ENCODE measurements at regions not wholly inside any gene's neighbourhood (a gene's known extent, or its start where the extent isn't known, plus 50 kb on each side); places are given as distances from the start of the nearest gene placed in this dataset.

- no peak overlapping the region for H4K8ac ChIP-seq (ENCODE audit: low read length)
- no peak overlapping the region for H3K14ac ChIP-seq (ENCODE audit: low read length in 2 of 2)
- no peak for DNase-seq
- no peak overlapping the region for H3K4me3 ChIP-seq (ENCODE audit: insufficient read depth in 1 of 2, low read depth in 1 of 2, low read length in 2 of 2)
- H3K4me2 ChIP-seq (ENCODE audit: low read length, poor library complexity, severe bottlenecking), result no peak overlapping the region
- H2AK5ac ChIP-seq (ENCODE audit: low read length, severe bottlenecking), result peak overlapping the region; percentile 61
- 73% methylated on average over 16 of the region's 16 CpGs for WGBS
- H3K27ac ChIP-seq (ENCODE audit: low read length, poor library complexity, severe bottlenecking), result no peak overlapping the region
- peaks cover 0 to 5% of the 10 kb centered on the region in 2 experiments for H3K27me3 ChIP-seq (ENCODE audit: control insufficient read depth in 1 of 2, insufficient read depth in 1 of 2, low read length in 2 of 2)
- peak overlapping the region in 1 of 2 experiments; percentile 14 for H2BK12ac ChIP-seq (ENCODE audit: low read length in 2 of 2)
- H2BK120ac ChIP-seq (ENCODE audit: low read depth, low read length), result no peak overlapping the region
- H2BK5ac ChIP-seq (ENCODE audit: low read depth, low read length, poor library complexity, severe bottlenecking), result no peak overlapping the region
- no peaks in the 10 kb centered on the region for H3K36me3 ChIP-seq (ENCODE audit: control insufficient read depth in 1 of 2, insufficient read depth in 2 of 2, low read depth in 1 of 2, low read length in 2 of 2)
- no peak overlapping the region for H2BK15ac ChIP-seq (ENCODE audit: low read depth, poor library complexity, severe bottlenecking)
- H3K79me1 ChIP-seq (replicated peaks; ENCODE audit: low read length, poor library complexity, severe bottlenecking), result no peaks in the 10 kb centered on the region
- H3K23ac ChIP-seq (ENCODE audit: low read length in 2 of 2), result no peak overlapping the region
- no peak overlapping the region for H4K91ac ChIP-seq (ENCODE audit: low read length)
- H3K18ac ChIP-seq (ENCODE audit: low read depth in 1 of 2, low read length in 2 of 2), result peak overlapping the region in 1 of 2 experiments; percentile 34
- no peak overlapping the region for H3K9ac ChIP-seq (ENCODE audit: low read length)
- H3K9me3 ChIP-seq (ENCODE audit: control insufficient read depth, low read length), result no peaks in the 10 kb centered on the region
- H3K4ac ChIP-seq (ENCODE audit: low read depth in 1 of 2, low read length in 2 of 2), result peak overlapping the region in 1 of 2 experiments; percentile 20
- no peak overlapping the region for H2AFZ ChIP-seq (ENCODE audit: low read depth, low read length)
- peaks cover 4% of the 10 kb centered on the region for H3K4me1 ChIP-seq (ENCODE audit: control insufficient read depth, insufficient read depth, low read depth, low read length)
These were observed 282.8 kb downstream of the MN1 start for GRCh38 chr22:27518531-27519340.

- peaks cover 2% of the 10 kb centered on the region for H3K4me1 ChIP-seq (ENCODE audit: control insufficient read depth, insufficient read depth, low read depth, low read length)
- DNase-seq, result no peak
- WGBS, result 94% methylated on average over 4 of the region's 5 CpGs
- no peak overlapping the region for H3K9ac ChIP-seq (ENCODE audit: low read length)
- no peak overlapping the region for H3K14ac ChIP-seq (ENCODE audit: low read length in 2 of 2)
- H2AFZ ChIP-seq (ENCODE audit: low read depth, low read length), result no peak overlapping the region
- no peak overlapping the region for H2BK12ac ChIP-seq (ENCODE audit: low read length in 2 of 2)
- no peak overlapping the region for H4K8ac ChIP-seq (ENCODE audit: low read length)
- no peak overlapping the region for H2BK15ac ChIP-seq (ENCODE audit: low read depth, poor library complexity, severe bottlenecking)
- no peaks in the 10 kb centered on the region for H3K9me3 ChIP-seq (ENCODE audit: control insufficient read depth, low read length)
- no peak overlapping the region for H3K27ac ChIP-seq (ENCODE audit: low read length, poor library complexity, severe bottlenecking)
- H3K36me3 ChIP-seq (ENCODE audit: control insufficient read depth in 1 of 2, insufficient read depth in 2 of 2, low read depth in 1 of 2, low read length in 2 of 2), result no peaks in the 10 kb centered on the region
- H3K4me2 ChIP-seq (ENCODE audit: low read length, poor library complexity, severe bottlenecking), result no peak overlapping the region
- H3K18ac ChIP-seq (ENCODE audit: low read depth in 1 of 2, low read length in 2 of 2), result no peak overlapping the region
- no peak overlapping the region for H4K91ac ChIP-seq (ENCODE audit: low read length)
- H3K4me3 ChIP-seq (ENCODE audit: insufficient read depth in 1 of 2, low read depth in 1 of 2, low read length in 2 of 2), result no peak overlapping the region
- H3K4ac ChIP-seq (ENCODE audit: low read depth in 1 of 2, low read length in 2 of 2), result no peak overlapping the region
- H2BK120ac ChIP-seq (ENCODE audit: low read depth, low read length), result no peak overlapping the region
- H2AK5ac ChIP-seq (ENCODE audit: low read length, severe bottlenecking), result no peak overlapping the region
- H3K79me1 ChIP-seq (replicated peaks; ENCODE audit: low read length, poor library complexity, severe bottlenecking), result no peaks in the 10 kb centered on the region
- H3K27me3 ChIP-seq (ENCODE audit: control insufficient read depth in 1 of 2, insufficient read depth in 1 of 2, low read length in 2 of 2), result peaks cover 0 to 33% of the 10 kb centered on the region in 2 experiments
- H3K23ac ChIP-seq (ENCODE audit: low read length in 2 of 2), result no peak overlapping the region
- H2BK5ac ChIP-seq (ENCODE audit: low read depth, low read length, poor library complexity, severe bottlenecking), result no peak overlapping the region
These were observed 277.8 kb downstream of the MN1 start for GRCh38 chr22:27523711-27524110.

- no peaks in the 10 kb centered on the region for H3K79me1 ChIP-seq (replicated peaks; ENCODE audit: low read length, poor library complexity, severe bottlenecking)
- H3K27ac ChIP-seq (ENCODE audit: low read length, poor library complexity, severe bottlenecking), result no peak overlapping the region
- no peak overlapping the region for H3K4me3 ChIP-seq (ENCODE audit: insufficient read depth in 1 of 2, low read depth in 1 of 2, low read length in 2 of 2)
- H3K36me3 ChIP-seq (ENCODE audit: control insufficient read depth in 1 of 2, insufficient read depth in 2 of 2, low read depth in 1 of 2, low read length in 2 of 2), result no peaks in the 10 kb centered on the region
- no peak overlapping the region for H3K14ac ChIP-seq (ENCODE audit: low read length in 2 of 2)
- H2AK5ac ChIP-seq (ENCODE audit: low read length, severe bottlenecking), result no peak overlapping the region
- no peak overlapping the region for H4K91ac ChIP-seq (ENCODE audit: low read length)
- H3K27me3 ChIP-seq (ENCODE audit: control insufficient read depth in 1 of 2, insufficient read depth in 1 of 2, low read length in 2 of 2), result peaks cover 0 to 33% of the 10 kb centered on the region in 2 experiments
- no peak for DNase-seq
- H3K9me3 ChIP-seq (ENCODE audit: control insufficient read depth, low read length), result peaks cover 2% of the 10 kb centered on the region
- H2BK120ac ChIP-seq (ENCODE audit: low read depth, low read length), result no peak overlapping the region
- H2AFZ ChIP-seq (ENCODE audit: low read depth, low read length), result no peak overlapping the region
- H3K4me2 ChIP-seq (ENCODE audit: low read length, poor library complexity, severe bottlenecking), result no peak overlapping the region
- 95% methylated on average over 2 of the region's 2 CpGs for WGBS
- no peak overlapping the region for H4K8ac ChIP-seq (ENCODE audit: low read length)
- no peak overlapping the region for H3K4ac ChIP-seq (ENCODE audit: low read depth in 1 of 2, low read length in 2 of 2)
- no peak overlapping the region for H2BK12ac ChIP-seq (ENCODE audit: low read length in 2 of 2)
- no peak overlapping the region for H3K23ac ChIP-seq (ENCODE audit: low read length in 2 of 2)
- no peak overlapping the region for H2BK15ac ChIP-seq (ENCODE audit: low read depth, poor library complexity, severe bottlenecking)
- no peak overlapping the region for H3K18ac ChIP-seq (ENCODE audit: low read depth in 1 of 2, low read length in 2 of 2)
- no peak overlapping the region for H3K9ac ChIP-seq (ENCODE audit: low read length)
- no peak overlapping the region for H2BK5ac ChIP-seq (ENCODE audit: low read depth, low read length, poor library complexity, severe bottlenecking)
- H3K4me1 ChIP-seq (ENCODE audit: control insufficient read depth, insufficient read depth, low read depth, low read length), result no peaks in the 10 kb centered on the region
These were observed 275.8 kb downstream of the MN1 start for GRCh38 chr22:27525711-27526110.

GRCh38 chr22:27526901-27527300 lies 274.7 kb downstream of the MN1 start:
- H2BK12ac ChIP-seq (ENCODE audit: low read length in 2 of 2), result no peak overlapping the region
- no peak overlapping the region for H3K18ac ChIP-seq (ENCODE audit: low read depth in 1 of 2, low read length in 2 of 2)
- H3K4me1 ChIP-seq (ENCODE audit: control insufficient read depth, insufficient read depth, low read depth, low read length), result peaks cover 2% of the 10 kb centered on the region
- 92% methylated on average over 10 of the region's 10 CpGs for WGBS
- H2AFZ ChIP-seq (ENCODE audit: low read depth, low read length), result no peak overlapping the region
- no peak overlapping the region for H3K27ac ChIP-seq (ENCODE audit: low read length, poor library complexity, severe bottlenecking)
- no peak overlapping the region for H3K9ac ChIP-seq (ENCODE audit: low read length)
- H2BK15ac ChIP-seq (ENCODE audit: low read depth, poor library complexity, severe bottlenecking), result no peak overlapping the region
- no peak overlapping the region for H3K14ac ChIP-seq (ENCODE audit: low read length in 2 of 2)
- no peak overlapping the region for H3K23ac ChIP-seq (ENCODE audit: low read length in 2 of 2)
- no peak overlapping the region for H2AK5ac ChIP-seq (ENCODE audit: low read length, severe bottlenecking)
- no peak overlapping the region for H3K4me2 ChIP-seq (ENCODE audit: low read length, poor library complexity, severe bottlenecking)
- H3K9me3 ChIP-seq (ENCODE audit: control insufficient read depth, low read length), result peaks cover 6% of the 10 kb centered on the region
- peaks cover 0 to 33% of the 10 kb centered on the region in 2 experiments for H3K27me3 ChIP-seq (ENCODE audit: control insufficient read depth in 1 of 2, insufficient read depth in 1 of 2, low read length in 2 of 2)
- H4K91ac ChIP-seq (ENCODE audit: low read length), result no peak overlapping the region
- H2BK5ac ChIP-seq (ENCODE audit: low read depth, low read length, poor library complexity, severe bottlenecking), result no peak overlapping the region
- no peak overlapping the region for H3K4ac ChIP-seq (ENCODE audit: low read depth in 1 of 2, low read length in 2 of 2)
- H3K79me1 ChIP-seq (replicated peaks; ENCODE audit: low read length, poor library complexity, severe bottlenecking), result no peaks in the 10 kb centered on the region
- H4K8ac ChIP-seq (ENCODE audit: low read length), result no peak overlapping the region
- no peak overlapping the region for H2BK120ac ChIP-seq (ENCODE audit: low read depth, low read length)
- DNase-seq, result no peak
- no peak overlapping the region for H3K4me3 ChIP-seq (ENCODE audit: insufficient read depth in 1 of 2, low read depth in 1 of 2, low read length in 2 of 2)
- H3K36me3 ChIP-seq (ENCODE audit: control insufficient read depth in 1 of 2, insufficient read depth in 2 of 2, low read depth in 1 of 2, low read length in 2 of 2), result no peaks in the 10 kb centered on the region
